H1 (cell line): ENCODE measurements at regions not wholly inside any gene's neighbourhood (a gene's known extent, or its start where the extent isn't known, plus 50 kb on each side); places are given as distances from the start of the nearest gene placed in this dataset.

Source experiments
- RAD21 ChIP-seq, 2 experiments: IDR thresholded peaks in 1 of 2; conservative IDR thresholded peaks in 1 of 2; 2 replicates each; pipeline ENCODE4 v1.6.1; 2011; ENCODE audit warnings: low read depth in 2 of 2, low read length in 2 of 2, improper control_type of control experiment in 1 of 2, inconsistent platforms in 1 of 2, mild to moderate bottlenecking in 1 of 2, moderate library complexity in 1 of 2

- no peak for TF ChIP-seq RAD21 (IDR thresholded peaks at IDR 0.05 in 1 of 2, conservative IDR thresholded peaks at IDR 0.05 in 1 of 2; ENCODE audit: low read depth in 2 of 2, low read length in 2 of 2)
These were observed 1126.6 kb downstream of the NAALADL2 start (continued) for GRCh38 chr3:175985781-175986180.
